ENCODE measurements at regions not wholly inside any gene's neighbourhood (a gene's known extent, or its start where the extent isn't known, plus 50 kb on each side); places are given as distances from the start of the nearest gene placed in this dataset.

DNA sequence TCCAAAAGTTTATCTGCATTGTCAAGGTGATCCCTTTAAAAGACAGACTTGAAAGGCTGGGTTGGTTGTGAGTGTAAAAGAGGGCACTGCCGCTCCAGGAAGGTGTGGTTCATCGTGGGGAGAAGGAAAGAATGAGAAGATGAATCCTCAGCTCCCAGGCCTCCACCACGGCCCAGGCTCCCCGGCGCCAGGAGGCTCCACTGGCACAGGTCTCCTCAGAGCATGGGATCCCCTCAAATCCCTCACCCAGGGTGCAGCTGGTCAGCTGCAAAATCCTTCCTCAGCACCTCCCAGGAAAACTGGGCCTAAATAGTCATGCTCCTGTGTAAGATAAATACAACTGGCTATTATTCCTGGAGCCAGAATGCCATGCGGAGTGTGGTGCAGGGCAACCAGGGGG is 221.1 kb downstream of the ZNF516 start:
- no peak for DNase-seq (ENCODE audit: extremely low read depth in 1 of 4, low spot score in 3 of 4)

More for the DNA sequence above, 221.1 kb downstream of the ZNF516 start:
- Histone ChIP-seq H3K36me3 (ENCODE audit: control insufficient read depth, insufficient read depth, low read length) (no peaks in the 10 kb centered on the region), H3K9me1 (ENCODE audit: control insufficient read depth, insufficient read depth, low read length) (no peaks in the 10 kb centered on the region), H3K4me3 (no peak overlapping the region), H3K9me3 (replicated peaks; ENCODE audit: control insufficient read depth, insufficient read depth, low read depth, low read length) (no peaks in the 10 kb centered on the region), H3K27ac (ENCODE audit: extremely low read depth, low read depth, low read length) (no peak overlapping the region), H3K27me3 (ENCODE audit: control insufficient read depth in 2 of 2, insufficient read depth in 2 of 2, low read length in 2 of 2) (no peaks in the 10 kb centered on the region; a peak in 1 of 5 replicates), H3K4me1 (replicated peaks in 1 of 2; ENCODE audit: control insufficient read depth in 2 of 2, insufficient read depth in 2 of 2, low read length in 2 of 2) (no peaks in the 10 kb centered on the region; a peak in 1 of 5 replicates), H3K4me2 (ENCODE audit: insufficient read depth, low read length) (no peak overlapping the region), H3K79me2 (ENCODE audit: control insufficient read depth, insufficient read depth, low read length) (no peaks in the 10 kb centered on the region), H3K9ac (ENCODE audit: insufficient read depth in 1 of 2, low read depth in 2 of 2, low read length in 2 of 2) (no peak overlapping the region), H4K20me1 (replicated peaks; ENCODE audit: control insufficient read depth, insufficient read depth, low read length) (no peaks in the 10 kb centered on the region), H2AFZ (ENCODE audit: low read depth, low read length) (no peak overlapping the region)
- ChIA-PET POLR2A (no interaction called here), CTCF (ENCODE audit: low intra/inter-chr PET ratio) (no interaction called here)
- WGBS (ENCODE audit: insufficient coverage, low coverage, missing lambda C conversion rate), result 0% methylated on average over 6 of the region's 6 CpGs
- BruUV-seq (replicated peaks), result no TSS peak
- intact Hi-C loops (cut with micrococcal nuclease), result no loop called here
- in situ Hi-C loops (cut with MboI), result no loop called here
- ATAC-seq, result no peak
- TF ChIP-seq DPF2 (IDR thresholded peaks at IDR 0.05) (no peak), MEF2A (IDR thresholded peaks at IDR 0.05; ENCODE audit: control insufficient read depth, low read depth, low read length) (no peak), ZNF586 (CRISPR knock-in tag; conservative IDR thresholded peaks at IDR 0.05) (no peak), KAT8 (IDR thresholded peaks at IDR 0.05; ENCODE audit: low read depth) (no peak), CEBPG (CRISPR knock-in tag; IDR thresholded peaks at IDR 0.05) (no peak), CEBPG (tag; conservative IDR thresholded peaks at IDR 0.05 in 1 of 2, IDR thresholded peaks at IDR 0.05 in 1 of 2) (no peak), TCFL5 (CRISPR knock-in tag; conservative IDR thresholded peaks at IDR 0.05) (no peak), ZNF165 (CRISPR knock-in tag; IDR thresholded peaks at IDR 0.05; ENCODE audit: borderline replicate concordance) (no peak), HMG20B (CRISPR knock-in tag; IDR thresholded peaks at IDR 0.05) (no peak), HDGF (IDR thresholded peaks at IDR 0.05) (no peak), PHTF2 (CRISPR knock-in tag; IDR thresholded peaks at IDR 0.05) (no peak), HNRNPK (IDR thresholded peaks at IDR 0.05; ENCODE audit: low read depth, low read length, poor library complexity, severe bottlenecking) (no peak), RFX1 (IDR thresholded peaks at IDR 0.05) (no peak)
- TF ChIP-seq, protein P1, sequence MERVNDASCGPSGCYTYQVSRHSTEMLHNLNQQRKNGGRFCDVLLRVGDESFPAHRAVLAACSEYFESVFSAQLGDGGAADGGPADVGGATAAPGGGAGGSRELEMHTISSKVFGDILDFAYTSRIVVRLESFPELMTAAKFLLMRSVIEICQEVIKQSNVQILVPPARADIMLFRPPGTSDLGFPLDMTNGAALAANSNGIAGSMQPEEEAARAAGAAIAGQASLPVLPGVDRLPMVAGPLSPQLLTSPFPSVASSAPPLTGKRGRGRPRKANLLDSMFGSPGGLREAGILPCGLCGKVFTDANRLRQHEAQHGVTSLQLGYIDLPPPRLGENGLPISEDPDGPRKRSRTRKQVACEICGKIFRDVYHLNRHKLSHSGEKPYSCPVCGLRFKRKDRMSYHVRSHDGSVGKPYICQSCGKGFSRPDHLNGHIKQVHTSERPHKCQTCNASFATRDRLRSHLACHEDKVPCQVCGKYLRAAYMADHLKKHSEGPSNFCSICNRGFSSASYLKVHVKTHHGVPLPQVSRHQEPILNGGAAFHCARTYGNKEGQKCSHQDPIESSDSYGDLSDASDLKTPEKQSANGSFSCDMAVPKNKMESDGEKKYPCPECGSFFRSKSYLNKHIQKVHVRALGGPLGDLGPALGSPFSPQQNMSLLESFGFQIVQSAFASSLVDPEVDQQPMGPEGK (CRISPR knock-in tag; IDR thresholded peaks at IDR 0.05; ENCODE audit: borderline replicate concordance), result no peak
- TF ChIP-seq, protein P2, sequence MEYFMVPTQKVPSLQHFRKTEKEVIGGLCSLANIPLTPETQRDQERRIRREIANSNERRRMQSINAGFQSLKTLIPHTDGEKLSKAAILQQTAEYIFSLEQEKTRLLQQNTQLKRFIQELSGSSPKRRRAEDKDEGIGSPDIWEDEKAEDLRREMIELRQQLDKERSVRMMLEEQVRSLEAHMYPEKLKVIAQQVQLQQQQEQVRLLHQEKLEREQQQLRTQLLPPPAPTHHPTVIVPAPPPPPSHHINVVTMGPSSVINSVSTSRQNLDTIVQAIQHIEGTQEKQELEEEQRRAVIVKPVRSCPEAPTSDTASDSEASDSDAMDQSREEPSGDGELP (CRISPR knock-in tag; IDR thresholded peaks at IDR 0.05; ENCODE audit: borderline replicate concordance), result no peak
- FAIRE-seq, result no peak

All from K562 (cell line).